Mesendoderm (in vitro differentiated cells): ENCODE measurements at regions not wholly inside any gene's neighbourhood (a gene's known extent, or its start where the extent isn't known, plus 50 kb on each side); places are given as distances from the start of the nearest gene placed in this dataset.

ENCODE experiments used
- DNase-seq: peaks from one replicate; pipeline ENCODE4 v3.0.0; 2013
- H2AK5ac ChIP-seq: 2 replicates; pipeline ENCODE4 v1.6.1; 2013; ENCODE audit warnings: low read length, inconsistent platforms
- H2BK120ac ChIP-seq: 2 replicates; pipeline ENCODE4 v1.6.1; 2013; ENCODE audit warnings: low read depth, mild to moderate bottlenecking, low read length, moderate library complexity, mixed read lengths
- H2BK15ac ChIP-seq: replicated peaks from 2 replicates; pipeline ENCODE4 v1.6.1; 2013; ENCODE audit warnings: low read depth, mild to moderate bottlenecking, moderate library complexity
- H2BK5ac ChIP-seq: 2 replicates; pipeline ENCODE4 v1.6.1; 2013; ENCODE audit warnings: low read length, inconsistent platforms
- H3K18ac ChIP-seq: 2 replicates; pipeline ENCODE4 v1.6.1; 2013; ENCODE audit warnings: mild to moderate bottlenecking, low read length, mixed read lengths
- H3K23ac ChIP-seq: one replicate; pipeline ENCODE4 v1.6.1; 2013; ENCODE audit warnings: low read length
- H3K27ac ChIP-seq: 2 replicates; pipeline ENCODE4 v1.5.1; 2013; ENCODE audit warnings: low read depth, mild to moderate bottlenecking, inconsistent platforms, low read length, moderate library complexity
- H3K27me3 ChIP-seq: 2 replicates; pipeline ENCODE4 v1.6.1; 2013; ENCODE audit warnings: low read length, control low read depth, mild to moderate bottlenecking, inconsistent platforms; ENCODE audit not compliant: insufficient read depth, poor library complexity
- H3K36me3 ChIP-seq: 2 replicates; pipeline ENCODE4 v1.6.1; 2013; ENCODE audit warnings: low read length, inconsistent platforms; ENCODE audit not compliant: control insufficient read depth, insufficient read depth
- H3K4ac ChIP-seq: one replicate; pipeline ENCODE4 v1.6.1; 2013; ENCODE audit warnings: low read depth, mild to moderate bottlenecking, low read length, moderate library complexity
- H3K4me1 ChIP-seq: 2 replicates; pipeline ENCODE4 v1.6.1; 2013; ENCODE audit warnings: low read depth, low read length, inconsistent platforms; ENCODE audit not compliant: control insufficient read depth
- H3K4me2 ChIP-seq: 2 replicates; pipeline ENCODE4 v1.6.1; 2013; ENCODE audit warnings: low read length
- H3K4me3 ChIP-seq: 2 replicates; pipeline ENCODE4 v1.5.1; 2013; ENCODE audit warnings: mild to moderate bottlenecking, low read length
- H3K56ac ChIP-seq: one replicate; pipeline ENCODE4 v1.6.1; 2013; ENCODE audit warnings: low read length
- H3K79me1 ChIP-seq: 2 replicates; pipeline ENCODE4 v1.6.1; 2013; ENCODE audit warnings: low read length, inconsistent platforms
- H3K79me2 ChIP-seq: 2 replicates; pipeline ENCODE4 v1.6.1; 2013; ENCODE audit warnings: mild to moderate bottlenecking, low read length; ENCODE audit not compliant: control insufficient read depth, insufficient read depth
- H3K9ac ChIP-seq: 2 replicates; pipeline ENCODE4 v1.6.1; 2013; ENCODE audit warnings: low read length, inconsistent platforms
- H4K5ac ChIP-seq: one replicate; pipeline ENCODE4 v1.6.1; 2013; ENCODE audit warnings: low read length
- H4K8ac ChIP-seq: one replicate; pipeline ENCODE4 v1.6.1; 2013; ENCODE audit warnings: low read depth, mild to moderate bottlenecking, control low read depth, low read length, moderate library complexity
- WGBS: extraction: QIAGEN DNeasy Blood & Tissue Kit; methylation state at CpG from one replicate; pipeline ENCODE4 v1.1.7; 2013; ENCODE audit warnings: low lambda C conversion rate, missing lambda C conversion rate; ENCODE audit not compliant: insufficient coverage; ENCODE audit errors: extremely low coverage; 5-methylcytosine and 5-hydroxymethylcytosine counted together

DNA sequence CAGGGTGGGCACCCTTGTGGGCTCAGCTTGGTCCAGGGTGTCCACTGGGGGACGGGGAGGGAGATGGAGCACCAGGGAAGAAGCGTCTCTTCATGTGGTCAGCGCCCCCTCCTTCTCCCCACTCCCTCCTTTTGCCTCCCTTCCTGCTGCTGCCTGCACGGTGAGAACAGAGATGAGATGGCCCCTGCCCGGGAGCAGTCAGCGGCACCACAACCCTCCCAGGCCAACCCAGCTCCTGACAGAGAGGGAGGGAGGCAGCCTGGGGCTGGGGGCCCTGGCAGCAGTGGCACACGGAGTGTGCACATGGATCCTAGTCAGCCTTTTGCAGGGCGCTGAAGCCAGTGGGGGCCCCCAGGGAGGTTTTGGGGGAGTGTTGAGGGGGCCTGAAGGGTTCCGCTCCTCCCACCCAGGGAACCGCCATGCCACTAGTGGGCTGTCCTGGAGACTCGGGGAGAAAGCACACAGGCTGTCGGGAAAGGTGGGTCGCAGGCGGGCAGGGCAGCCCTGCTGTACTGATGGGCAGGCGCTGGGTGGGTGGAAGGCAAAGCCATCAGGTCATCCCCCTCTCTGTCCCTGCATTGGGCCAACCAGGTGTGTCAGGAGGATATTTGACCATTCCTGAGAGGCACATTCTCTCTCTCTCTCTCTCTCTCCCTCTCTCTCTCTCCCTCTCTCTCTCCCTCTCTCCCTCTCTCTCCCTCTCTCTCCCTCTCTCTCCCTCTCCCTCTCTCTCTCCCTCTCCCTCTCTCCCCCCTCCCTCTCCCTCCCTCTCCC is 94.3 kb upstream of the BHLHE23 start:
- Histone ChIP-seq H3K27me3 (peaks cover 24% of the 10 kb centered on the region), H2BK15ac (no peak overlapping the region), H3K4me3 (no peak overlapping the region), H3K4me1 (no peaks in the 10 kb centered on the region), H4K5ac (no peak overlapping the region), H2BK5ac (no peak overlapping the region), H2BK120ac (no peak overlapping the region), H4K8ac (no peak overlapping the region), H3K4me2 (no peak overlapping the region), H2AK5ac (no peak overlapping the region), H3K79me2 (no peaks in the 10 kb centered on the region), H3K27ac (no peak overlapping the region), H3K9ac (no peak overlapping the region), H3K56ac (no peak overlapping the region), H3K4ac (no peak overlapping the region), H3K79me1 (no peaks in the 10 kb centered on the region), H3K23ac (no peak overlapping the region), H3K36me3 (no peaks in the 10 kb centered on the region), H3K18ac (no peak overlapping the region)
- no peak for DNase-seq
- WGBS = no CpG with 5 or more reads among the region's 15 CpGs

DNA sequence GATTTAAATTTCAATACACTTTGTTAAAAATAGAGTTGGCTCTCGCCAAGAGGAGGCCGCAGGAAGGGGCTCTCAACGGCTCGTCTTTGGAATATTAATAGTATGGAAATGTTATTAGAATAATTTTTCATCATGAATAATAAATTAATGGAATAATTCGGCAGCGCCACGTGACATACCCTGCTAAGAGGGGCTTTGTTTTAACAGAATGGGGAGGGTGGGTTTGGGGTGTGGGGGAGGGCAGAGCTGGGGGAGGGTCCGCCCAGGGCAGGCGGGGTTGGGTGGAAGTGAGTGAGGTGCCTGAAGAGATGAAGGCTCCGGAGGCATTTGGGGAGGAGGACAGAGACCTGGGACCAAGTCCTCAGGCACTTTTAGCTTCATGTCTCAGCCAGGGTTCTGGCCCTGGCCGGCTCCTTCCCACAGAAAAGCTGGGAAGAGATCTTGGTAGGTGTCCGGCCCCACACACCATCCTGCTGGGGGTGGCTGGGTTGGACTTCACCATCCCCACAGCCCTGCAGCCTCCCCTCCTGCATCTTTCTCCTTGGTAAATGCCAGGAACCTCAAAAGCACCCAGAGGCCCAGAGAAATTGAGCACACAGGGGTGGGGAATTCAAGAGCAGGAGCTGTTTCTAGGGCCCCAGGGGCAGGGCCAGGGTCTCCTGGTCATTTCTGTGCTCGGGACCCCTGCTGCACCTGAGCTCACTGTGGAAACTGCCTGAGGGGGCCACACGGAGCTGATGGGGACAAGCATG is 93.6 kb upstream of the BHLHE23 start:
- Histone ChIP-seq H3K56ac (no peak overlapping the region), H4K8ac (no peak overlapping the region), H3K4me1 (no peaks in the 10 kb centered on the region), H2BK5ac (no peak overlapping the region), H3K36me3 (no peaks in the 10 kb centered on the region), H4K5ac (no peak overlapping the region), H3K18ac (no peak overlapping the region), H3K27ac (no peak overlapping the region), H3K4me3 (no peak overlapping the region), H3K27me3 (peaks cover 24% of the 10 kb centered on the region), H3K9ac (no peak overlapping the region), H3K23ac (no peak overlapping the region), H3K4ac (no peak overlapping the region), H2BK120ac (no peak overlapping the region), H2AK5ac (no peak overlapping the region), H3K79me1 (no peaks in the 10 kb centered on the region), H3K4me2 (no peak overlapping the region), H2BK15ac (no peak overlapping the region), H3K79me2 (no peaks in the 10 kb centered on the region)
- WGBS = no CpG with 5 or more reads among the region's 14 CpGs
- no peak for DNase-seq

- Histone ChIP-seq H3K4me3 (no peak overlapping the region), H2BK120ac (no peak overlapping the region), H3K79me1 (no peaks in the 10 kb centered on the region), H3K79me2 (no peaks in the 10 kb centered on the region), H3K9ac (no peak overlapping the region), H3K27me3 (peaks cover 24% of the 10 kb centered on the region), H2BK15ac (no peak overlapping the region), H4K8ac (no peak overlapping the region), H3K56ac (no peak overlapping the region), H3K18ac (no peak overlapping the region), H3K4ac (no peak overlapping the region), H3K27ac (no peak overlapping the region), H3K36me3 (no peaks in the 10 kb centered on the region), H4K5ac (no peak overlapping the region), H3K4me2 (no peak overlapping the region), H3K23ac (no peak overlapping the region), H2BK5ac (no peak overlapping the region), H3K4me1 (no peaks in the 10 kb centered on the region), H2AK5ac (no peak overlapping the region)
- DNase-seq = no peak
- WGBS = no CpG with 5 or more reads among the region's 22 CpGs
Observed at GRCh38 chr20:63099456-63100173, 92.9 kb upstream of the BHLHE23 start.

- Histone ChIP-seq H3K36me3 (no peaks in the 10 kb centered on the region), H3K79me2 (no peaks in the 10 kb centered on the region), H3K4ac (no peak overlapping the region), H3K79me1 (no peaks in the 10 kb centered on the region), H2AK5ac (no peak overlapping the region), H4K5ac (no peak overlapping the region), H3K27me3 (peaks cover 24% of the 10 kb centered on the region), H3K4me2 (no peak overlapping the region), H3K9ac (no peak overlapping the region), H2BK120ac (no peak overlapping the region), H3K18ac (no peak overlapping the region), H3K4me3 (no peak overlapping the region), H2BK5ac (no peak overlapping the region), H2BK15ac (no peak overlapping the region), H4K8ac (no peak overlapping the region), H3K23ac (no peak overlapping the region), H3K4me1 (no peaks in the 10 kb centered on the region), H3K56ac (no peak overlapping the region), H3K27ac (no peak overlapping the region)
- no CpG with 5 or more reads among the region's 6 CpGs for WGBS
- no peak for DNase-seq
Observed at GRCh38 chr20:63098195-63098810, 91.5 kb upstream of the BHLHE23 start.

DNA sequence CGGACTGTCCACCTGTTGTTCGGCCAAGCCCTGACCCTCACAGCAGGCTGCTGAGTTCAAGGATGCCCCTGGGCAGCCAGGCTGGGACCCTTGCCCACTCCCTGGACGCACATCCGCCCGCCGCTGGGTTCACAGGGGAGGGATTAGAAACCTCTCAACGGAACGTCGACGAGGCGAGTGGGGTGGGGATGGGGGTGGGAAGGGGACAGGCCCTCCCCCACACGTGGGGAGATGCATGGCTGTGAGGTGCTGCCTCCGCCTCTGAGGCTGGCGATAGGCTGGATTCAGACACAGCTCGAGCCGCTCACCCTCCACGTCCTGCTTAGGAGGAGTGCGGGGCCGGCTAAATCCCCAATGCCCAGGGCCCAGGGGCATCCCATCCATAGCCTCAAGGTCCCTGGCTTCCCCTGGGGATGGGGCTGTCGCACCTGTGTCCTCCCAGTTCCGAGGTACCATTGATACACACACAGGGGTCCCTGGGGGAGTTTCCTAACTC is 90.6 kb upstream of the BHLHE23 start:
- no peak for DNase-seq
- no peak overlapping the region for H3K23ac ChIP-seq

More for the DNA sequence above, 90.6 kb upstream of the BHLHE23 start:
- no CpG with 5 or more reads among the region's 21 CpGs for WGBS
- Histone ChIP-seq H3K18ac (no peak overlapping the region), H3K79me1 (no peaks in the 10 kb centered on the region), H2AK5ac (no peak overlapping the region), H3K27ac (no peak overlapping the region), H3K36me3 (no peaks in the 10 kb centered on the region), H3K9ac (no peak overlapping the region), H2BK5ac (no peak overlapping the region), H3K4me3 (no peak overlapping the region), H3K4ac (no peak overlapping the region), H3K79me2 (no peaks in the 10 kb centered on the region), H2BK120ac (no peak overlapping the region), H4K5ac (no peak overlapping the region), H4K8ac (no peak overlapping the region), H2BK15ac (no peak overlapping the region), H3K4me2 (no peak overlapping the region), H3K4me1 (no peaks in the 10 kb centered on the region), H3K27me3 (peaks cover 22% of the 10 kb centered on the region), H3K56ac (no peak overlapping the region)
